PC-9 (cell line): ENCODE measurements at regions not wholly inside any gene's neighbourhood (a gene's known extent, or its start where the extent isn't known, plus 50 kb on each side); places are given as distances from the start of the nearest gene placed in this dataset.

Experiments
- CTCF ChIP-seq: fragments of 200-600 bp; sonication (generic); conservative IDR thresholded peaks from 2 replicates; pipeline ENCODE4 v1.6.1; 2017; ENCODE audit warnings: mixed run types, antibody characterized with exemption, mild to moderate bottlenecking, moderate library complexity
- EZH2 ChIP-seq: fragments of 200-600 bp; sonication (generic); IDR thresholded peaks from 2 replicates; pipeline ENCODE4 v1.8.0; 2017; ENCODE audit warnings: antibody characterized with exemption, low read depth

GRCh38 chr13:63086286-63086685, 1670.6 kb upstream of the PCDH20 start:
- TF ChIP-seq CTCF (no peak), EZH2 (no peak)
